ENCODE measurements at regions not wholly inside any gene's neighbourhood (a gene's known extent, or its start where the extent isn't known, plus 50 kb on each side); places are given as distances from the start of the nearest gene placed in this dataset.

- DNase-seq, result no peak
- no peak overlapping the region for H3K27ac Mint-ChIP-seq (ENCODE audit: unreplicated experiment)
- H3K4me3 Mint-ChIP-seq (ENCODE audit: unreplicated experiment), result no peak overlapping the region
- H3K36me3 Mint-ChIP-seq (ENCODE audit: insufficient read depth, unreplicated experiment), result no peaks in the 10 kb centered on the region
- H3K9me3 ChIP-seq, result no peaks in the 10 kb centered on the region
- no TSS peak for BruUV-seq (replicated peaks)
- H3K27me3 ChIP-seq (replicated peaks; ENCODE audit: control insufficient read depth, insufficient read depth, low read length), result no peaks in the 10 kb centered on the region
- TF ChIP-seq CTCF (IDR thresholded peaks at IDR 0.05; ENCODE audit: insufficient read depth in 1 of 2, low read depth in 1 of 2, low read length in 1 of 2, severe bottlenecking in 1 of 2, unreplicated experiment in 1 of 2), result no peak
- ChIA-PET CTCF (no interaction called here), POLR2A (interaction anchor here (0.6 kb wide), 1 partner anchor 101 kb away, joined by 4 read pairs; no protein-coding TSS in a partner anchor)
- no peaks in the 10 kb centered on the region for H3K27me3 Mint-ChIP-seq (ENCODE audit: insufficient read depth, unreplicated experiment)
- H3K4me1 Mint-ChIP-seq (ENCODE audit: low read depth, unreplicated experiment), result peaks cover 22% of the 10 kb centered on the region
- H3K36me3 ChIP-seq (ENCODE audit: control insufficient read depth, insufficient read depth, low read length), result no peaks in the 10 kb centered on the region
- no peak overlapping the region for H3K4me3 ChIP-seq (ENCODE audit: low read depth, low read length)
- intact Hi-C loops (cut with micrococcal nuclease; ENCODE audit: unreplicated experiment), result loop anchor here (5.0 kb wide), 1 partner anchor 498 kb away; no protein-coding TSS in a partner anchor
- H3K4me1 ChIP-seq, result peaks cover 20% of the 10 kb centered on the region
- H3K9me3 Mint-ChIP-seq (ENCODE audit: unreplicated experiment), result no peaks in the 10 kb centered on the region
Observed at GRCh38 chr10:63765126-63765525, 243.9 kb downstream of the REEP3 start.

GRCh38 chr10:63766745-63767137 lies 245.5 kb downstream of the REEP3 start:
- Histone ChIP-seq H3K27me3 (replicated peaks; ENCODE audit: control insufficient read depth, insufficient read depth, low read length) (no peaks in the 10 kb centered on the region), H3K9me3 (no peaks in the 10 kb centered on the region), H3K4me3 (ENCODE audit: low read depth, low read length) (no peak overlapping the region), H3K4me1 (peaks cover 20% of the 10 kb centered on the region), H3K36me3 (ENCODE audit: control insufficient read depth, insufficient read depth, low read length) (no peaks in the 10 kb centered on the region)
- DNase-seq, result peak in 1 of 2 experiments; percentile 39
- BruUV-seq (replicated peaks), result no TSS peak
- no peak overlapping the region for H3K4me3 Mint-ChIP-seq (ENCODE audit: unreplicated experiment)
- intact Hi-C loops (cut with micrococcal nuclease; ENCODE audit: unreplicated experiment), result loop anchor here (1.0 to 5.0 kb wide), 7 partner anchors 28 to 600 kb away; no protein-coding TSS in a partner anchor
- no peak overlapping the region for H3K27ac Mint-ChIP-seq (ENCODE audit: unreplicated experiment)
- CTCF ChIA-PET, result interaction anchor here (1.0 to 5.2 kb wide), 5 partner anchors 9 to 600 kb away, joined by 3 to 67 read pairs (median 7); no protein-coding TSS in a partner anchor
- no peaks in the 10 kb centered on the region for H3K27me3 Mint-ChIP-seq (ENCODE audit: insufficient read depth, unreplicated experiment)
- POLR2A ChIA-PET, result no interaction called here
- peaks cover 32% of the 10 kb centered on the region for H3K4me1 Mint-ChIP-seq (ENCODE audit: low read depth, unreplicated experiment)
- no peaks in the 10 kb centered on the region for H3K9me3 Mint-ChIP-seq (ENCODE audit: unreplicated experiment)
- TF ChIP-seq CTCF (IDR thresholded peaks at IDR 0.05; ENCODE audit: insufficient read depth in 1 of 2, low read depth in 1 of 2, low read length in 1 of 2, severe bottlenecking in 1 of 2, unreplicated experiment in 1 of 2), result no peak
- H3K36me3 Mint-ChIP-seq (ENCODE audit: insufficient read depth, unreplicated experiment), result no peaks in the 10 kb centered on the region

- DNase-seq, result peak in 1 of 2 experiments; percentile 36
- POLR2A ChIA-PET, result no interaction called here
- Mint-ChIP-seq H3K36me3 (ENCODE audit: insufficient read depth, unreplicated experiment) (no peaks in the 10 kb centered on the region), H3K9me3 (ENCODE audit: unreplicated experiment) (no peaks in the 10 kb centered on the region), H3K4me1 (ENCODE audit: low read depth, unreplicated experiment) (peaks cover 32% of the 10 kb centered on the region), H3K27me3 (ENCODE audit: insufficient read depth, unreplicated experiment) (no peaks in the 10 kb centered on the region), H3K27ac (ENCODE audit: unreplicated experiment) (no peak overlapping the region), H3K4me3 (ENCODE audit: unreplicated experiment) (no peak overlapping the region)
- no TSS peak for BruUV-seq (replicated peaks)
- intact Hi-C loops (cut with micrococcal nuclease; ENCODE audit: unreplicated experiment), result loop anchor here (1.0 to 5.0 kb wide), 7 partner anchors 29 to 601 kb away; no protein-coding TSS in a partner anchor
- Histone ChIP-seq H3K36me3 (ENCODE audit: control insufficient read depth, insufficient read depth, low read length) (no peaks in the 10 kb centered on the region), H3K9me3 (no peaks in the 10 kb centered on the region), H3K4me1 (peaks cover 20% of the 10 kb centered on the region), H3K4me3 (ENCODE audit: low read depth, low read length) (no peak overlapping the region), H3K27me3 (replicated peaks; ENCODE audit: control insufficient read depth, insufficient read depth, low read length) (no peaks in the 10 kb centered on the region)
- TF ChIP-seq CTCF (IDR thresholded peaks at IDR 0.05; ENCODE audit: insufficient read depth in 1 of 2, low read depth in 1 of 2, low read length in 1 of 2, severe bottlenecking in 1 of 2, unreplicated experiment in 1 of 2), result peak; percentile 51 to 65
- CTCF ChIA-PET, result interaction anchor here (0.6 to 5.2 kb wide), 12 partner anchors 10 to 1373 kb away, joined by 3 to 67 read pairs (median 4); no protein-coding TSS in a partner anchor
Observed at GRCh38 chr10:63767138-63767801, 246.1 kb downstream of the REEP3 start.

Measured in Caco-2 (cell line).